GM12878 (cell line): ENCODE measurements at regions not wholly inside any gene's neighbourhood (a gene's known extent, or its start where the extent isn't known, plus 50 kb on each side); places are given as distances from the start of the nearest gene placed in this dataset.

Source experiments
- ATAC-seq: fragments of 200-7000 bp; cut with Tn5 transposase; 3 replicates; pipeline ENCODE4 v1.9.1; 2020; ENCODE audit warnings: mild to moderate bottlenecking, moderate library complexity
- BruUV-seq: library from RNA; stranded (reverse); fragments of 400-500 nt; replicated peaks from 2 replicates; lab custom pipeline; 2021; lab: Mats Ljungman, UMichigan
- CTCF ChIA-PET: fragments of 300-600 bp; sonication (Branson Sonifier 250); formaldehyde crosslinking; extraction: SDS; loops from one replicate; lab custom pipeline; 2021; ENCODE audit warnings: inconsistent platforms; lab: Yijun Ruan, JAX
- POLR2A ChIA-PET: fragments of 350-600 bp; formaldehyde crosslinking; extraction: SDS; loops from one replicate; lab custom pipeline; 2021; ENCODE audit warnings: inconsistent platforms; lab: Charles Lee
- RAD21 ChIA-PET: fragments of 300-600 bp; sonication (Branson Sonifier 250); formaldehyde crosslinking; loops from one replicate; lab custom pipeline; 2023; ENCODE audit warnings: antibody characterized with exemption; ENCODE audit not compliant: unreplicated experiment; lab: Charles Lee
- SMC1A ChIA-PET: fragments of 300-600 bp; sonication (Branson Sonifier 250); formaldehyde crosslinking; loops from one replicate; lab custom pipeline; 2023; ENCODE audit not compliant: unreplicated experiment, uncharacterized antibody; lab: Charles Lee
- DNase-seq: peaks from one replicate; pipeline ENCODE4 v3.0.0-alpha.2; 2011; ENCODE audit warnings: low read depth, low spot score
- FAIRE-seq: peaks from 3 replicates; lab custom pipeline; 2011; peaks lifted over from hg19 to GRCh38; lab: Jason Lieb, UNC
- H2AFZ ChIP-seq: 2 replicates; pipeline ENCODE4 v1.6.0; 2011; ENCODE audit warnings: low read depth, low read length, control low read depth; ENCODE audit not compliant: control insufficient read depth
- H3K27ac ChIP-seq: 2 replicates; pipeline ENCODE4 v1.5.1; 2011; ENCODE audit warnings: control low read depth; ENCODE audit not compliant: control insufficient read depth, insufficient read depth
- H3K27me3 ChIP-seq, 2 experiments: replicated peaks in 1 of 2; 2 replicates each; pipeline versions ENCODE4 v1.6.0 to v1.6.1; 2011; ENCODE audit warnings: low read length in 1 of 2; ENCODE audit not compliant: control insufficient read depth in 2 of 2, insufficient read depth in 2 of 2
- H3K36me3 ChIP-seq, 2 experiments: 2 replicates each; pipeline ENCODE4 v1.5.1; 2011; ENCODE audit warnings: low read length in 1 of 2; ENCODE audit not compliant: control insufficient read depth in 2 of 2, insufficient read depth in 2 of 2
- H3K4me1 ChIP-seq: 2 replicates; pipeline ENCODE4 v1.6.1; 2011; ENCODE audit warnings: mild to moderate bottlenecking, low read length, moderate library complexity, mixed read lengths; ENCODE audit not compliant: control insufficient read depth, insufficient read depth
- H3K4me2 ChIP-seq: 2 replicates; pipeline ENCODE4 v1.6.0; 2011; ENCODE audit warnings: control low read depth; ENCODE audit not compliant: control insufficient read depth, insufficient read depth
- H3K4me3 ChIP-seq: fragments of 200-600 bp; sonication (generic); 2 replicates; pipeline ENCODE4 v1.5.1; 2016
- H3K79me2 ChIP-seq: 2 replicates; pipeline ENCODE4 v1.6.0; 2011; ENCODE audit warnings: low read length; ENCODE audit not compliant: control insufficient read depth, insufficient read depth
- H3K9ac ChIP-seq: 2 replicates; pipeline ENCODE4 v1.8.0; 2011; ENCODE audit warnings: low read length, control low read depth, mixed read lengths; ENCODE audit not compliant: control insufficient read depth, insufficient read depth
- H3K9me3 ChIP-seq: replicated peaks from 3 replicates; pipeline ENCODE4 v1.5.1; 2011; ENCODE audit warnings: mild to moderate bottlenecking, low read length; ENCODE audit not compliant: control insufficient read depth, insufficient read depth
- H4K20me1 ChIP-seq: 2 replicates; pipeline ENCODE4 v1.6.0; 2011; ENCODE audit not compliant: control insufficient read depth, insufficient read depth
- ELK1 ChIP-seq: IDR thresholded peaks from 2 replicates; pipeline ENCODE4 v1.6.1; 2012; ENCODE audit warnings: low read depth, low read length, improper control_type of control experiment
- ETV6 ChIP-seq, 2 experiments: fragments of 450-650 bp in 1 of 2; IDR thresholded peaks in 1 of 2; conservative IDR thresholded peaks in 1 of 2; 2 replicates each; pipeline ENCODE4 v1.6.1; 2014; ENCODE audit warnings: antibody characterized with exemption in 1 of 2, borderline replicate concordance in 1 of 2, low read depth in 1 of 2, mild to moderate bottlenecking in 1 of 2, moderate library complexity in 1 of 2
- GATAD2B ChIP-seq: fragments of 450-650 bp; conservative IDR thresholded peaks from 2 replicates; pipeline ENCODE4 v1.6.1; 2017; ENCODE audit warnings: low read depth, mild to moderate bottlenecking, moderate library complexity
- IKZF1 ChIP-seq: fragments of 450-650 bp; conservative IDR thresholded peaks from 2 replicates; pipeline ENCODE4 v1.6.1; 2017; ENCODE audit warnings: antibody characterized with exemption, mild to moderate bottlenecking
- IRF5 ChIP-seq: fragments of 450-650 bp; IDR thresholded peaks from 2 replicates; pipeline ENCODE4 v1.6.1; 2017; ENCODE audit warnings: borderline replicate concordance
- JUND ChIP-seq: IDR thresholded peaks from 2 replicates; pipeline ENCODE4 v1.6.1; 2012; ENCODE audit warnings: low read depth, mild to moderate bottlenecking, low read length, improper control_type of control experiment, moderate library complexity
- NR2C2 ChIP-seq: IDR thresholded peaks from 2 replicates; pipeline ENCODE4 v1.6.1; 2011; ENCODE audit warnings: borderline replicate concordance, low read depth; ENCODE audit not compliant: control insufficient read depth, insufficient read length
- PRDM15 ChIP-seq: fragments of 450-650 bp; formaldehyde crosslinking; IDR thresholded peaks from 2 replicates; pipeline ENCODE4 v1.4.0; 2020; ENCODE audit warnings: mild to moderate bottlenecking, moderate library complexity
- ZNF687 ChIP-seq: fragments of 450-650 bp; IDR thresholded peaks from 2 replicates; pipeline ENCODE4 v1.6.1; 2017; ENCODE audit warnings: mild to moderate bottlenecking, moderate library complexity
- in situ Hi-C: fragments of 300-500 bp; cut with MboI; formaldehyde crosslinking; loops from 9 replicates; pipeline ENCODE4 v1.14.3; 2018; ENCODE audit warnings: mixed read lengths
- intact Hi-C: fragments of 100-400 bp; cut with micrococcal nuclease; formaldehyde crosslinking; loops from one replicate; pipeline ENCODE4 v1.14.2; 2022; ENCODE audit not compliant: unreplicated experiment

GRCh38 chr6:53974941-53975340 is 136.3 kb upstream of the MLIP start:
- Histone ChIP-seq H3K4me1 (no peaks in the 10 kb centered on the region), H3K9me3 (no peaks in the 10 kb centered on the region)
- BruUV-seq: no TSS peak
- in situ Hi-C loops: no loop called here
- RAD21 ChIA-PET: no interaction called here
- no peak for ATAC-seq
- TF ChIP-seq ETV6 (conservative IDR thresholded peaks at IDR 0.05 in 1 of 2, IDR thresholded peaks at IDR 0.05 in 1 of 2; ENCODE audit: borderline replicate concordance in 1 of 2, low read depth in 1 of 2): no peak
- no peak for TF ChIP-seq IRF5
- no peak for TF ChIP-seq NR2C2
- TF ChIP-seq GATAD2B: no peak
- TF ChIP-seq PRDM15 (CRISPR knock-in tag): no peak
- TF ChIP-seq ZNF687: no peak
- no peak for TF ChIP-seq JUND
- TF ChIP-seq IKZF1: no peak
- TF ChIP-seq ELK1: no peak
- TF ChIP-seq, all 136 proteins: peak for 0
- ChIA-PET POLR2A (no interaction called here), SMC1A (interaction anchor here (0.7 to 1.2 kb wide), 2 partner anchors 8 to 1212 kb away, joined by 3 read pairs; no protein-coding TSS in a partner anchor), CTCF (no interaction called here)
- no peaks in the 10 kb centered on the region for H4K20me1 ChIP-seq
- no peak overlapping the region for H2AFZ ChIP-seq
- no peaks in the 10 kb centered on the region for H3K79me2 ChIP-seq
- no peaks in the 10 kb centered on the region for H3K27me3 ChIP-seq
- H3K36me3 ChIP-seq: no peaks in the 10 kb centered on the region
- H3K27ac ChIP-seq: no peak overlapping the region
- no peak overlapping the region for H3K4me2 ChIP-seq
- no peak for FAIRE-seq
- intact Hi-C loops: no loop called here
- no peak for DNase-seq
- no peak overlapping the region for H3K4me3 ChIP-seq
- H3K9ac ChIP-seq: no peak overlapping the region
